ENCODE measurements at regions not wholly inside any gene's neighbourhood (a gene's known extent, or its start where the extent isn't known, plus 50 kb on each side); places are given as distances from the start of the nearest gene placed in this dataset.

DNA sequence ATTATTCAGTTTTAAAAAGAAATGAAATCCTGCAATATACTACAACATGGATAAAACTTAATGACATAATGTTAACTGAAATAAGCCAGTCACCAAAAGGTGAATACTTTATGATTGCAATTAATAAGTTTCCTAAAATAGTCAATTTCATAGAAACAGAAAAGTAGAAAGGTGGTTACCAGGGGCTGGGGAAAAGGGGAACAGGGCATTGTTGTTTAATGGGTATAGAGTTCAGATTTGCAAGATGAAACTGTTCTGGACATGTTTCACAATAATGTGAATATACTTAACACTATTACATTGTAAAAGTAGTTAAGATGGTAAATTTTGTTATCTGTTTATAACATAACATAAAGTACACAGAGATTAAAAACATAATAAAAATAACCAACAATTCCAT is 550.9 kb downstream of the CCER1 start:
- TF ChIP-seq GATA2 (IDR thresholded peaks at IDR 0.05; ENCODE audit: low read depth, low read length) (no peak), GATA3 (IDR thresholded peaks at IDR 0.05; ENCODE audit: low read depth, low read length) (no peak)

All from SH-SY5Y (cell line).